Trophoblast cell (in vitro differentiated cells and primary cell): ENCODE measurements at regions not wholly inside any gene's neighbourhood (a gene's known extent, or its start where the extent isn't known, plus 50 kb on each side); places are given as distances from the start of the nearest gene placed in this dataset.
"Not testable (repeated sequence)": the region's sequence is repeated elsewhere in the genome, so short reads cannot be mapped to it uniquely, and the experiment has no call there.

Experiments
- DNase-seq, 2 donors: peaks; one replicate each; pipeline ENCODE4 v3.0.0-alpha.2; 2016
- H2AFZ ChIP-seq: 2 replicates; pipeline ENCODE4 v1.6.1; 2013; ENCODE audit warnings: low read length, moderate library complexity, mild to moderate bottlenecking; ENCODE audit not compliant: insufficient read depth, poor library complexity
- H2AK5ac ChIP-seq: 2 replicates; pipeline ENCODE4 v1.6.1; 2013; ENCODE audit warnings: mild to moderate bottlenecking, low read length
- H2BK120ac ChIP-seq: 2 replicates; pipeline ENCODE4 v1.6.1; 2013; ENCODE audit warnings: low read length, mild to moderate bottlenecking, moderate library complexity; ENCODE audit not compliant: insufficient read depth, poor library complexity
- H2BK12ac ChIP-seq: 2 replicates; pipeline ENCODE4 v1.6.1; 2013; ENCODE audit warnings: mild to moderate bottlenecking, low read length, moderate library complexity
- H2BK5ac ChIP-seq: 2 replicates; pipeline ENCODE4 v1.6.1; 2013; ENCODE audit warnings: low read length, low read depth, moderate library complexity, mild to moderate bottlenecking; ENCODE audit not compliant: poor library complexity
- H3K14ac ChIP-seq: 2 replicates; pipeline ENCODE4 v1.6.1; 2013; ENCODE audit warnings: mild to moderate bottlenecking, low read length
- H3K18ac ChIP-seq: 2 replicates; pipeline ENCODE4 v1.6.1; 2013; ENCODE audit warnings: mild to moderate bottlenecking, low read length
- H3K23ac ChIP-seq: 2 replicates; pipeline ENCODE4 v1.6.1; 2013; ENCODE audit warnings: low read length
- H3K27ac ChIP-seq: 2 replicates; pipeline ENCODE4 v1.5.1; 2013; ENCODE audit warnings: low read depth, mild to moderate bottlenecking, inconsistent platforms, low read length, moderate library complexity
- H3K27me3 ChIP-seq: 2 replicates; pipeline ENCODE4 v1.6.1; 2013; ENCODE audit warnings: inconsistent platforms, mild to moderate bottlenecking, low read length, moderate library complexity; ENCODE audit not compliant: insufficient read depth
- H3K36me3 ChIP-seq, 2 experiments: 1 replicate in 1 of 2; 2 replicates in 1 of 2; pipeline ENCODE4 v1.6.1; 2013; ENCODE audit warnings: low read length in 2 of 2, mild to moderate bottlenecking in 2 of 2, moderate library complexity in 1 of 2; ENCODE audit not compliant: insufficient read depth in 2 of 2, control insufficient read depth in 1 of 2
- H3K4ac ChIP-seq: 2 replicates; pipeline ENCODE4 v1.6.1; 2013; ENCODE audit warnings: low read depth, mild to moderate bottlenecking, low read length, moderate library complexity
- H3K4me1 ChIP-seq, 2 experiments: 1 replicate in 1 of 2; 2 replicates in 1 of 2; pipeline ENCODE4 v1.6.1; 2013; ENCODE audit warnings: low read length in 2 of 2, mild to moderate bottlenecking in 2 of 2, moderate library complexity in 1 of 2; ENCODE audit not compliant: insufficient read depth in 2 of 2, control insufficient read depth in 1 of 2
- H3K4me2 ChIP-seq: 2 replicates; pipeline ENCODE4 v1.6.1; 2013; ENCODE audit warnings: inconsistent platforms, mild to moderate bottlenecking, low read length, moderate library complexity
- H3K4me3 ChIP-seq: 2 replicates; pipeline ENCODE4 v1.5.1; 2013; ENCODE audit warnings: mild to moderate bottlenecking, low read depth, low read length, inconsistent platforms
- H3K79me1 ChIP-seq: one replicate; pipeline ENCODE4 v1.6.1; 2013; ENCODE audit warnings: low read length
- H3K79me2 ChIP-seq: 2 replicates; pipeline ENCODE4 v1.6.1; 2013; ENCODE audit warnings: low read length, mild to moderate bottlenecking; ENCODE audit not compliant: control insufficient read depth, insufficient read depth, poor library complexity
- H3K9ac ChIP-seq: 2 replicates; pipeline ENCODE4 v1.6.1; 2013; ENCODE audit warnings: mild to moderate bottlenecking, low read length
- H3K9me3 ChIP-seq: 2 replicates; pipeline ENCODE4 v1.6.1; 2013; ENCODE audit warnings: low read depth, mild to moderate bottlenecking, control low read depth, inconsistent platforms, low read length; ENCODE audit not compliant: insufficient read depth
- H4K12ac ChIP-seq: 2 replicates; pipeline ENCODE4 v1.6.1; 2013; ENCODE audit warnings: low read depth, mild to moderate bottlenecking, low read length, moderate library complexity
- H4K8ac ChIP-seq: 2 replicates; pipeline ENCODE4 v1.6.1; 2013; ENCODE audit warnings: low read depth, mild to moderate bottlenecking, low read length, moderate library complexity
- H4K91ac ChIP-seq: one replicate; pipeline ENCODE4 v1.6.1; 2013; ENCODE audit warnings: low read depth, mild to moderate bottlenecking, low read length, moderate library complexity
- WGBS: extraction: QIAGEN DNeasy Blood & Tissue Kit; methylation state at CpG from one replicate; pipeline ENCODE4 v1.1.7; 2013; ENCODE audit warnings: missing lambda C conversion rate; ENCODE audit not compliant: insufficient read length, insufficient coverage; ENCODE audit errors: extremely low coverage; 5-methylcytosine and 5-hydroxymethylcytosine counted together

GRCh38 chr16:59624381-59624780 lies 890.3 kb upstream of the GOT2 start:
- H3K4me1 ChIP-seq, H2BK5ac ChIP-seq, H3K4me2 ChIP-seq, H4K12ac ChIP-seq, H3K9me3 ChIP-seq, H2BK12ac ChIP-seq, DNase-seq, H2AFZ ChIP-seq, H3K4me3 ChIP-seq, H4K91ac ChIP-seq, H3K27ac ChIP-seq, H3K18ac ChIP-seq, H4K8ac ChIP-seq, H3K4ac ChIP-seq, H3K79me2 ChIP-seq, H3K79me1 ChIP-seq, H3K14ac ChIP-seq, H3K9ac ChIP-seq, H3K36me3 ChIP-seq, H3K27me3 ChIP-seq, H2BK120ac ChIP-seq, H3K23ac ChIP-seq, H2AK5ac ChIP-seq: not testable (repeated sequence)
- no CpG with 5 or more reads among the region's 2 CpGs for WGBS

- Histone ChIP-seq H2BK5ac (no peak overlapping the region), H3K18ac (no peak overlapping the region), H3K9me3 (no peaks in the 10 kb centered on the region), H3K36me3 (no peaks in the 10 kb centered on the region), H3K4me2 (no peak overlapping the region), H3K9ac (no peak overlapping the region), H3K79me1 (no peaks in the 10 kb centered on the region), H2BK12ac (no peak overlapping the region), H2AK5ac (no peak overlapping the region), H3K4me1 (peaks cover 0 to 3% of the 10 kb centered on the region in 2 experiments), H3K27ac (no peak overlapping the region), H4K8ac (no peak overlapping the region), H2BK120ac (no peak overlapping the region), H3K14ac (no peak overlapping the region), H2AFZ (no peak overlapping the region), H3K27me3 (no peaks in the 10 kb centered on the region), H3K23ac (no peak overlapping the region), H3K4ac (no peak overlapping the region), H3K79me2 (no peaks in the 10 kb centered on the region), H4K91ac (no peak overlapping the region), H3K4me3 (no peak overlapping the region), H4K12ac (no peak overlapping the region)
- DNase-seq: no peak
- no CpG with 5 or more reads among the region's 2 CpGs for WGBS
These were observed 880.5 kb upstream of the GOT2 start for GRCh38 chr16:59614466-59615240.

- not testable (repeated sequence) for H3K4me3 ChIP-seq, H2BK120ac ChIP-seq, H2BK5ac ChIP-seq, H3K4me1 ChIP-seq, H3K9ac ChIP-seq, H3K4me2 ChIP-seq, H3K9me3 ChIP-seq, H3K27me3 ChIP-seq, H4K12ac ChIP-seq, H4K91ac ChIP-seq, H3K23ac ChIP-seq, DNase-seq, H3K4ac ChIP-seq, H4K8ac ChIP-seq, H2AK5ac ChIP-seq, H2BK12ac ChIP-seq, H2AFZ ChIP-seq, H3K79me2 ChIP-seq, H3K79me1 ChIP-seq, H3K36me3 ChIP-seq, H3K27ac ChIP-seq, H3K14ac ChIP-seq, H3K18ac ChIP-seq
- no CpG with 5 or more reads among the region's 8 CpGs for WGBS
These were observed 878.9 kb upstream of the GOT2 start for GRCh38 chr16:59612910-59613620.

GRCh38 chr16:59612094-59612493 lies 878.0 kb upstream of the GOT2 start:
- Histone ChIP-seq H3K9ac (no peak overlapping the region), H3K4me3 (no peak overlapping the region), H4K12ac (no peak overlapping the region), H3K18ac (no peak overlapping the region), H3K4me1 (peaks cover 0 to 3% of the 10 kb centered on the region in 2 experiments), H4K8ac (no peak overlapping the region), H3K27me3 (no peaks in the 10 kb centered on the region), H4K91ac (no peak overlapping the region), H2BK5ac (no peak overlapping the region), H2AK5ac (no peak overlapping the region), H2BK120ac (no peak overlapping the region), H3K4ac (no peak overlapping the region), H3K36me3 (no peaks in the 10 kb centered on the region), H3K79me1 (no peaks in the 10 kb centered on the region), H3K9me3 (no peaks in the 10 kb centered on the region), H3K4me2 (no peak overlapping the region), H2BK12ac (no peak overlapping the region), H3K79me2 (no peaks in the 10 kb centered on the region), H3K23ac (no peak overlapping the region), H3K27ac (no peak overlapping the region), H3K14ac (no peak overlapping the region), H2AFZ (no peak overlapping the region)
- no CpG with 5 or more reads among the region's 3 CpGs for WGBS
- no peak for DNase-seq
